ENCODE measurements at regions not wholly inside any gene's neighbourhood (a gene's known extent, or its start where the extent isn't known, plus 50 kb on each side); places are given as distances from the start of the nearest gene placed in this dataset.

DNA sequence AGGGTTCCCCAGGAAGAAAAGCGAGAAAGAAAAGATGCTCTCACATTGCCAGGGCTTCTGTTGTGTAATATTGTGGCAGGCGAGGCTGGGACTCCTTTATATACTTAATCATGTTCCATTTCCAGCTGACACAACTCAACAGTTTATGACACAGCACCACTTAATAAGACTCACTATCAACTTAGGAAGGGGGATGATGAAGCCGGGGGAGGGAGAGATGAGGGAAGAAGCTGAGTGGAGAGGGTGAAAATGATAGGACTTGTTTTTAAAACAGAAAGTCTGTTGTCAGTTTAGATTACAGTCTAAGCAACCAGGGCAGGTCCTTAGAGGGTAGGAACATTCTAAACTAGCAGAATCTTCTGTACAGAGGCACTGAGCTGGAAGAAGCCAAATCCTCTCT lies 397.0 kb downstream of the NXPE2 start:
- Histone ChIP-seq H3K4me1 (ENCODE audit: insufficient read depth, low read length) (no peaks in the 10 kb centered on the region), H3K9ac (ENCODE audit: low read length) (no peak overlapping the region), H3K9me3 (ENCODE audit: insufficient read depth, low read depth, low read length) (peaks cover 3% of the 10 kb centered on the region), H3K36me3 (ENCODE audit: insufficient read depth, low read length) (no peaks in the 10 kb centered on the region), H3K27me3 (ENCODE audit: insufficient read depth, low read length) (peaks cover 4% of the 10 kb centered on the region), H2AFZ (ENCODE audit: low read depth, low read length) (no peak overlapping the region), H3K27ac (ENCODE audit: low read depth, low read length) (no peak overlapping the region), H3K4me3 (ENCODE audit: insufficient read depth, low read depth, low read length) (no peak overlapping the region), H4K20me1 (ENCODE audit: insufficient read depth, low read length) (no peaks in the 10 kb centered on the region), H3K4me2 (ENCODE audit: low read length) (no peak overlapping the region), H3K79me2 (ENCODE audit: insufficient read depth, low read length) (no peaks in the 10 kb centered on the region)
- no peaks in the 10 kb centered on the region for H3K36me3 Mint-ChIP-seq (ENCODE audit: low read depth, unreplicated experiment)
- H3K9me3 Mint-ChIP-seq (ENCODE audit: unreplicated experiment), result peaks cover 2% of the 10 kb centered on the region
- no peak overlapping the region for H3K27ac Mint-ChIP-seq (ENCODE audit: unreplicated experiment)
- no peak overlapping the region for H3K4me3 Mint-ChIP-seq (ENCODE audit: unreplicated experiment)
- no peaks in the 10 kb centered on the region for H3K4me1 Mint-ChIP-seq (ENCODE audit: low read depth, unreplicated experiment)
- TF ChIP-seq, protein P1, sequence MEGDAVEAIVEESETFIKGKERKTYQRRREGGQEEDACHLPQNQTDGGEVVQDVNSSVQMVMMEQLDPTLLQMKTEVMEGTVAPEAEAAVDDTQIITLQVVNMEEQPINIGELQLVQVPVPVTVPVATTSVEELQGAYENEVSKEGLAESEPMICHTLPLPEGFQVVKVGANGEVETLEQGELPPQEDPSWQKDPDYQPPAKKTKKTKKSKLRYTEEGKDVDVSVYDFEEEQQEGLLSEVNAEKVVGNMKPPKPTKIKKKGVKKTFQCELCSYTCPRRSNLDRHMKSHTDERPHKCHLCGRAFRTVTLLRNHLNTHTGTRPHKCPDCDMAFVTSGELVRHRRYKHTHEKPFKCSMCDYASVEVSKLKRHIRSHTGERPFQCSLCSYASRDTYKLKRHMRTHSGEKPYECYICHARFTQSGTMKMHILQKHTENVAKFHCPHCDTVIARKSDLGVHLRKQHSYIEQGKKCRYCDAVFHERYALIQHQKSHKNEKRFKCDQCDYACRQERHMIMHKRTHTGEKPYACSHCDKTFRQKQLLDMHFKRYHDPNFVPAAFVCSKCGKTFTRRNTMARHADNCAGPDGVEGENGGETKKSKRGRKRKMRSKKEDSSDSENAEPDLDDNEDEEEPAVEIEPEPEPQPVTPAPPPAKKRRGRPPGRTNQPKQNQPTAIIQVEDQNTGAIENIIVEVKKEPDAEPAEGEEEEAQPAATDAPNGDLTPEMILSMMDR (IDR thresholded peaks at IDR 0.05; ENCODE audit: insufficient read depth, low read depth, low read length), result no peak
- TF ChIP-seq EZH2 (IDR thresholded peaks at IDR 0.05; ENCODE audit: insufficient read depth, low read length), result no peak
- no peak for FAIRE-seq
- H3K27me3 Mint-ChIP-seq (ENCODE audit: low read depth, unreplicated experiment), result peaks cover 60% of the 10 kb centered on the region
- DNase-seq (ENCODE audit: low read depth), result no peak

DNA sequence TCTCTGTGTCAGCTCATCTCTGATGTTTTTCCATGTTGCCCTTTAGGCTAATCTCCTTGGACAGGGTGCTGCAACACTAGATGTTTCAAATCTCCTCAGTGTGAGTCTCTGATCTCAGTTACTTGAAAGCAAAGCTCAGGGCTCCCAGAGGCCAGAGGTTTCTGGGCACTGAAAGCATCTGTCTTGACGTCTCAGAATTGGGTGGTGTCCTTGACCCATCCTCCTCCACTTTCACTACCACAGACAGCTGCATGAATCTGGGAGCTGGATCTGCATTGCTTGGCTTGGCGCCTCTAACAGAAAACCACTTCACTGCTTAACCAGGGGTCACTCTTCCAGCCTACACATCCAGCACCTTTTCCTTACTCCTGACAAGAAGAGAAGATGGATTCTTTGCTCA lies 399.4 kb downstream of the NXPE2 start:
- Histone ChIP-seq H2AFZ (ENCODE audit: low read depth, low read length) (no peak overlapping the region), H3K4me2 (ENCODE audit: low read length) (no peak overlapping the region), H3K36me3 (ENCODE audit: insufficient read depth, low read length) (no peaks in the 10 kb centered on the region), H3K9ac (ENCODE audit: low read length) (no peak overlapping the region), H3K9me3 (ENCODE audit: insufficient read depth, low read depth, low read length) (peaks cover 3% of the 10 kb centered on the region), H3K27ac (ENCODE audit: low read depth, low read length) (no peak overlapping the region), H3K4me1 (ENCODE audit: insufficient read depth, low read length) (no peaks in the 10 kb centered on the region), H3K27me3 (ENCODE audit: insufficient read depth, low read length) (peaks cover 4% of the 10 kb centered on the region), H3K79me2 (ENCODE audit: insufficient read depth, low read length) (no peaks in the 10 kb centered on the region), H3K4me3 (ENCODE audit: insufficient read depth, low read depth, low read length) (no peak overlapping the region), H4K20me1 (ENCODE audit: insufficient read depth, low read length) (no peaks in the 10 kb centered on the region)
- no peaks in the 10 kb centered on the region for H3K36me3 Mint-ChIP-seq (ENCODE audit: low read depth, unreplicated experiment)
- no peak for FAIRE-seq
- H3K4me3 Mint-ChIP-seq (ENCODE audit: unreplicated experiment), result no peak overlapping the region
- TF ChIP-seq EZH2 (IDR thresholded peaks at IDR 0.05; ENCODE audit: insufficient read depth, low read length), result no peak
- TF ChIP-seq, protein P1 (IDR thresholded peaks at IDR 0.05; ENCODE audit: insufficient read depth, low read depth, low read length), result no peak
- DNase-seq (ENCODE audit: low read depth), result no peak
- H3K27ac Mint-ChIP-seq (ENCODE audit: unreplicated experiment), result no peak overlapping the region
- peaks cover 82% of the 10 kb centered on the region for H3K27me3 Mint-ChIP-seq (ENCODE audit: low read depth, unreplicated experiment)
- no peaks in the 10 kb centered on the region for H3K4me1 Mint-ChIP-seq (ENCODE audit: low read depth, unreplicated experiment)
- H3K9me3 Mint-ChIP-seq (ENCODE audit: unreplicated experiment), result no peaks in the 10 kb centered on the region

DNA sequence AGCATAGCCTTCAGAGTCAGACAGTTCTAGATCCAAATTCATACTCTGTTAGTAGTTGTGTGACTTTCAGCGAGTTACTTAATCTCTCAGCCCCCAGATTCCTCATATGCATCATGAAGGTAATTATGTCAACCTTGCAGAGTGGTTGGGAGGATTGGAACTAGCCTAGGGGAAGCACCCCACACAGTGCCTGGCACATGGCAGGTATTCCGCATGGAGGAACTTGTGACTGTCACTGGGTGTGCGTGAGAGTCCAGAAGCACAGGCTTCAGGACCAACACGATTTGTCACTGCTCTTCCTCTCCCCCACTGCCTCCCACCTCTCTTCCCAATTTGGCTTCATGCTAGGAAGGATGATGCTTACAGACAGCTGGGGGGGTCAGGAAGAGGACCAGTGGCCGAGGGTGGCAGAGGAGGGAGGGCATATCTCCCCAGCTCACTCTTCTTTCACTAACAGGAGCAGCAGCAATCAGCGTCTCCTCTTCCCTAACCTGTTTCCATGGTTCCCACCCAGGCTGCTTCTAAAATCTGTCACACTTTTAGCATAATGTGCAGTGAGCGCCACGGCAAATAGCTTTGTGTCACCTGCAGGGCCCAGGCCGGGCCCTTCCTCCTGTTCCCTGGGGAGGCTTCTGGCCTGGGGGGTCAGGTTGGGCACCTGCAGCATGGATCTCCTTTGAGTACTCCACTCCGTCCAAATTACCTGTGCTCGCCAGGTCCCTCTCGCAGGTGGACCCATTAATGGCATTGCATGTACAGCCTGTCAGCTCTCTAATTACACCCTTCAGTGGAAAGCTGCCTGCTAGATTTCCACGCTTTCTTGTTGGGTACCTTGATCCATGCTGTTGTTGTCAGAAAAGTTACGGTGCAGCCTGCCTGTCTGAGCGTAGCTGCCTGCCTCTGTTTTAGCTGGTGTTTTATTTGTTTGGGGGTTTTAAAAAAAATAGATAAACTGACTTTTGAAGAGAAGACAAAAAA lies 400.4 kb downstream of the NXPE2 start:
- no peaks in the 10 kb centered on the region for H4K20me1 ChIP-seq (ENCODE audit: insufficient read depth, low read length)
- Mint-ChIP-seq H3K4me3 (ENCODE audit: unreplicated experiment) (no peak overlapping the region), H3K27ac (ENCODE audit: unreplicated experiment) (no peak overlapping the region), H3K4me1 (ENCODE audit: low read depth, unreplicated experiment) (no peaks in the 10 kb centered on the region), H3K27me3 (ENCODE audit: low read depth, unreplicated experiment) (peaks cover 82% of the 10 kb centered on the region), H3K9me3 (ENCODE audit: unreplicated experiment) (no peaks in the 10 kb centered on the region), H3K36me3 (ENCODE audit: low read depth, unreplicated experiment) (no peaks in the 10 kb centered on the region)
- no peak overlapping the region for H3K4me3 ChIP-seq (ENCODE audit: insufficient read depth, low read depth, low read length)
- no peaks in the 10 kb centered on the region for H3K79me2 ChIP-seq (ENCODE audit: insufficient read depth, low read length)
- H3K9me3 ChIP-seq (ENCODE audit: insufficient read depth, low read depth, low read length), result no peaks in the 10 kb centered on the region
- FAIRE-seq (no peak), DNase-seq (ENCODE audit: low read depth) (no peak)
- H3K27me3 ChIP-seq (ENCODE audit: insufficient read depth, low read length), result peaks cover 7% of the 10 kb centered on the region
- H3K36me3 ChIP-seq (ENCODE audit: insufficient read depth, low read length), result no peaks in the 10 kb centered on the region
- no peak overlapping the region for H2AFZ ChIP-seq (ENCODE audit: low read depth, low read length)
- no peak overlapping the region for H3K27ac ChIP-seq (ENCODE audit: low read depth, low read length)
- no peak overlapping the region for H3K9ac ChIP-seq (ENCODE audit: low read length)
- no peak for TF ChIP-seq EZH2 (IDR thresholded peaks at IDR 0.05; ENCODE audit: insufficient read depth, low read length)
- TF ChIP-seq, protein P1 (IDR thresholded peaks at IDR 0.05; ENCODE audit: insufficient read depth, low read depth, low read length), result no peak
- no peak overlapping the region for H3K4me2 ChIP-seq (ENCODE audit: low read length)
- H3K4me1 ChIP-seq (ENCODE audit: insufficient read depth, low read length), result no peaks in the 10 kb centered on the region

All from astrocyte (in vitro differentiated cells and primary cell).